ENCODE measurements at regions not wholly inside any gene's neighbourhood (a gene's known extent, or its start where the extent isn't known, plus 50 kb on each side); places are given as distances from the start of the nearest gene placed in this dataset.

DNA sequence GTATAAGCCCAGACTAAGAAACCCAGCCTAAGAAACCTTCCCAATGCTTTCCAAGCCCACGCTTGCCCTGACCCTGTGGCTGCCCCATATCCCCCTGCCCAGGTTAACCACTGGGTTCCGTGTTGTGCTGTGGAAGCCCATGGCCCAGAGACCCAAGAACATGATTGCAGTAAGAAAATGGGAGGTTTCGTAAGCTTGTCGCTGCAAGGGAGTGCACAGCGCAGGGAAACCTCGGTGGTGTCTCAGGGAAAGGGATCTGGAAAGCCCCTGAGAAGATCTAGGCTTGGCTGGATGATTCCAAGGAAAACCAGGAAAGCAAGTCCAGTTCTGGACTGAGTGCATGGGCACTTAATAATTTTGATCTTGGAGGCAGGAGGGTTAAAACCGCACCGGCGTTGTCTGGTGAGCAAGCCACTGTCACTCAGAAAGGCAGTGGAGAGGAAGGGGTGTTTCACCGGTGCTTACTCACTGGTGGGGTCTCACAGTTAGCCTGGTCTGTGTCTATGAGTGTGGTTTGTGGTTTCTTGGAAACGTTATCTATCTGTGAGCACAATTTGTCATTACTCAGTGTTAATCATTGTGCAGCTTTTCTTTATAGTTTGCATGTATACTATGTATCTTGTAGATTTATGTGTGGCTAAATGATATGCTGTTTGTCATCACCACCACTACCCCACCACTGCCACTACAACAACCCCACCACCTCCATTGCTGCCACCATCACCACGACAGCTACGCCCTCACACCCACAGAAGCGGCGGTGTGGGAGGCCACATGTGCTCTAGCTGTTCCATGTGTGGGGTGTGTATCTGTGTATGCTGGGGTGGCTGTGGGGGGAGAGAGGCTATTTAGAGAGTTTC is 53.3 kb upstream of the PRDM11 start:
- DNase-seq = peak; percentile 72

DNA sequence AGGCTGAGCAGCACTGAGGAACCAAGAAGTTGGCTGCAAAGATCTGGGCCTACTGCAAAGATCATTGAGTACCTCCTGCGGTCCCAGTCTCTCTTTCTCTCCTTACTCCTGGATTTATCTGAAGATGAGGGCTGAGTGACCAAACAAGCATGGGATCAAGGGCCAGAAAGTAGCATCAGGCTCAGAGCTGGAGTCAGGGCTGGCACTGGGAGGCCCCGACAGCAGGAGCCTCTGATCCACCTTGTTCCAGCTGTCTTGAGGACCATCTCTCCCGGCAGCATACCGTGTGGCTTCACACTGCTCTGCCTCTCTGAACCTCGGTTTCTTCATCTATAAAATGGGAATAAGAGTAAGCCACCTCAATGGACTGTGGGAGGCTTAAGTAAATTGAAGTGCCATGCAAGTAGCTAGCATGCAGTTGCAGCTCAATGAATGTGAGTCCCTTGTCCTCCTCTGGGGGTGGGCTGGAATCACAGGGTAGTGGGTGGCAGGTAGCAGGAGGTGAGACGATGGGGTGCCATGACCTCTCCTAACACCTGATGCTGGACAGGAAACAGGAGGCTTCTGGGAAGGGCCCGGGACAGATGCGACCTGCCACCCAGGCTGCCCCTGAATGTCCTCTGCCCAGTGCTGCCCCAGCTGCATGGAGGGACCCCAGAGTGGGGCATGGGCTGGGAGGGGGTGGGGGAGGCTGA is 52.5 kb upstream of the PRDM11 start:
- DNase-seq = no peak

GRCh38 chr11:45094958-45095690 is 51.3 kb upstream of the PRDM11 start:
- DNase-seq = peak; percentile 47

DNA sequence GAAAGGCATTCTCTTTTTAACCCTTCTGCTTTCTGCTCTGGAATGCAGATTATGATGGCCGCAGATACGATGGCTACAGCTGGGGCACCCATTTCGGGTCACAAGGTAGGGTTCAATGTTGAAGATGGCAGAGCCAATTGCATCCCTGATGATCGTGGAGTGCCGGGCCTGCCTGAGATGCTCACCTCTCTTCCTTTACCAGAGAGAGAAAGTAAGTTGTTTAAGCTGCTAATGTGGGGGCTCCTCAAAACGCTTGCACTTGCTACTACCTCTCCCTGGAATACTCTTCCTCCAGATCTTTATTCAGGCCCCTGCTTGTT is 50.8 kb upstream of the PRDM11 start:
- DNase-seq = no peak

GRCh38 chr11:45096636-45097035 is 49.8 kb upstream of the PRDM11 start:
- DNase-seq = peak; percentile 40

Data from activated CD8-positive, alpha-beta memory T cell treated with anti-CD3 and anti-CD28 coated beads for 24 hours (primary cell).